PC-9 (cell line): ENCODE measurements at regions not wholly inside any gene's neighbourhood (a gene's known extent, or its start where the extent isn't known, plus 50 kb on each side); places are given as distances from the start of the nearest gene placed in this dataset.

Source experiments
- CTCF ChIP-seq: fragments of 200-600 bp; sonication (generic); conservative IDR thresholded peaks from 2 replicates; pipeline ENCODE4 v1.6.1; 2017; ENCODE audit warnings: mixed run types, antibody characterized with exemption, mild to moderate bottlenecking, moderate library complexity
- EZH2 ChIP-seq: fragments of 200-600 bp; sonication (generic); IDR thresholded peaks from 2 replicates; pipeline ENCODE4 v1.8.0; 2017; ENCODE audit warnings: antibody characterized with exemption, low read depth

- TF ChIP-seq CTCF (no peak), EZH2 (no peak)
Measured at GRCh38 chr12:111308473-111308872, 60.4 kb downstream of the PHETA1 start.
